Keratinocyte (primary cell): ENCODE measurements at regions not wholly inside any gene's neighbourhood (a gene's known extent, or its start where the extent isn't known, plus 50 kb on each side); places are given as distances from the start of the nearest gene placed in this dataset.

ENCODE experiments used
- DNase-seq: peaks from one replicate; pipeline ENCODE4 v3.0.0-alpha.2; 2011; ENCODE audit warnings: low read depth, missing footprints, low spot score
- FAIRE-seq: peaks from 2 replicates; lab custom pipeline; 2011; peaks lifted over from hg19 to GRCh38; lab: Jason Lieb, UNC
- H2AFZ ChIP-seq: 2 replicates; pipeline ENCODE4 v1.6.0; 2012; ENCODE audit warnings: low read length, control low read depth, inconsistent platforms; ENCODE audit not compliant: control insufficient read depth
- H3K27ac ChIP-seq: 2 replicates; pipeline ENCODE4 v1.5.1; 2011; ENCODE audit warnings: low read length; ENCODE audit not compliant: control insufficient read depth, insufficient read depth
- H3K27me3 ChIP-seq: 3 replicates; pipeline ENCODE4 v1.6.0; 2011; ENCODE audit warnings: low read length; ENCODE audit not compliant: control insufficient read depth, insufficient read depth; ENCODE audit errors: extremely low read depth
- H3K36me3 ChIP-seq, 2 experiments: 2 replicates in 1 of 2; 3 replicates in 1 of 2; pipeline ENCODE4 v1.5.1; 2011; ENCODE audit warnings: low read length in 2 of 2, mild to moderate bottlenecking in 1 of 2; ENCODE audit not compliant: control insufficient read depth in 2 of 2, insufficient read depth in 2 of 2; ENCODE audit errors: extremely low read depth in 1 of 2
- H3K4me1 ChIP-seq: 3 replicates; pipeline ENCODE4 v1.5.1; 2011; ENCODE audit warnings: low read length; ENCODE audit not compliant: control insufficient read depth, insufficient read depth; ENCODE audit errors: extremely low read depth
- H3K4me2 ChIP-seq: 3 replicates; pipeline ENCODE4 v1.6.0; 2011; ENCODE audit warnings: low read depth, low read length; ENCODE audit not compliant: control insufficient read depth, insufficient read depth; ENCODE audit errors: extremely low read depth
- H3K4me3 ChIP-seq, 3 experiments: fragments of 200-600 bp in 1 of 3; sonication (generic) in 1 of 3; 2 replicates in 2 of 3; 3 replicates in 1 of 3; pipeline ENCODE4 v1.5.1; 2011 to 2016; ENCODE audit warnings: low read length in 3 of 3, mild to moderate bottlenecking in 3 of 3, control low read depth in 2 of 3, inconsistent platforms in 1 of 3, low read depth in 1 of 3, mixed read lengths in 1 of 3, mixed run types in 1 of 3, moderate library complexity in 1 of 3; ENCODE audit not compliant: control insufficient read depth in 2 of 3, insufficient read depth in 2 of 3; ENCODE audit errors: extremely low read depth in 1 of 3
- H3K79me2 ChIP-seq: 2 replicates; pipeline ENCODE4 v1.6.0; 2012; ENCODE audit warnings: low read length; ENCODE audit not compliant: control insufficient read depth, insufficient read depth
- H3K9ac ChIP-seq: 3 replicates; pipeline ENCODE4 v1.6.0; 2011; ENCODE audit warnings: low read length; ENCODE audit not compliant: control insufficient read depth, insufficient read depth; ENCODE audit errors: extremely low read depth
- H3K9me1 ChIP-seq: 3 replicates; pipeline ENCODE4 v1.6.0; 2011; ENCODE audit warnings: low read length; ENCODE audit not compliant: control insufficient read depth, insufficient read depth; ENCODE audit errors: extremely low read depth
- H3K9me3 ChIP-seq: 2 replicates; pipeline ENCODE4 v1.5.1; 2012; ENCODE audit warnings: low read depth, low read length; ENCODE audit not compliant: control insufficient read depth
- H4K20me1 ChIP-seq: 3 replicates; pipeline ENCODE4 v1.6.0; 2011; ENCODE audit warnings: low read length; ENCODE audit not compliant: control insufficient read depth, insufficient read depth; ENCODE audit errors: extremely low read depth
- EZH2 ChIP-seq: IDR thresholded peaks from one replicate; pipeline ENCODE4 v1.6.1; 2012; ENCODE audit warnings: inconsistent platforms, mild to moderate bottlenecking, low read length, moderate library complexity
- dilution Hi-C: fragments of 300-500 bp; cut with MboI; formaldehyde crosslinking; loops from one replicate; pipeline ENCODE4 v1.7.0; 2020; ENCODE audit warnings: low sequenced_read_pairs; ENCODE audit not compliant: extremely low pct_ligation_motif_present
- TF ChIP-seq, protein P1 (sequence below), 3 experiments: IDR thresholded peaks in 1 of 3; conservative IDR thresholded peaks in 1 of 3; optimal IDR thresholded peaks in 1 of 3; 2 replicates in 2 of 3; 3 replicates in 1 of 3; pipeline versions ENCODE3 to v1.5.1; 2011; ENCODE audit warnings: low read length in 3 of 3, mild to moderate bottlenecking in 3 of 3, moderate library complexity in 2 of 3, control low read depth in 1 of 3, inconsistent platforms in 1 of 3; ENCODE audit not compliant: insufficient read depth in 2 of 3; ENCODE audit errors: extremely low read depth in 1 of 3

DNA sequence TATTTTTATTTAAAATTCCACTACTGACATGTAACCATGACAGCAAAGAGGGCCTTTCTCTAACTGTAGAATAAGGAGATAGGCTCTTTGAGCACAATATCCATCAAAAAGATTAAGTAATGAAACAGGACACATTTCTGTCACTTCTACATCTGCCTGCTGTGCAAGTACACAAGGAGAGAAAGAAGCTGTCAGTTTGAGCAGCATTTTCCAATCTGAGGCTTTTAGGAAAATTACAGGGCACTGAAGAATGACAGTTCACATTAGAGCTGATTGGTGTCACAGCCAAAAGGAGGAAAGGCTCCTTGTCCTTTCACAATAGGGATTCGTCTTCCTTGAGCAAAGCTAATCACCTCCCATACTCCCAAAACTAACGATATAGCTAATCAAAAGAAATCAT is 158.8 kb upstream of the TAC1 start:
- dilution Hi-C loops, result no loop called here
- Histone ChIP-seq H3K27ac (no peak overlapping the region), H3K4me3 (no peak overlapping the region), H3K9ac (no peak overlapping the region), H3K36me3 (no peaks in the 10 kb centered on the region), H3K79me2 (no peaks in the 10 kb centered on the region), H3K27me3 (no peaks in the 10 kb centered on the region), H3K9me1 (no peaks in the 10 kb centered on the region), H3K4me2 (no peak overlapping the region), H3K9me3 (no peaks in the 10 kb centered on the region), H2AFZ (no peak overlapping the region), H3K4me1 (no peaks in the 10 kb centered on the region), H4K20me1 (no peaks in the 10 kb centered on the region)
- FAIRE-seq (no peak), DNase-seq (no peak)
- TF ChIP-seq EZH2, result no peak
- TF ChIP-seq, protein P1, sequence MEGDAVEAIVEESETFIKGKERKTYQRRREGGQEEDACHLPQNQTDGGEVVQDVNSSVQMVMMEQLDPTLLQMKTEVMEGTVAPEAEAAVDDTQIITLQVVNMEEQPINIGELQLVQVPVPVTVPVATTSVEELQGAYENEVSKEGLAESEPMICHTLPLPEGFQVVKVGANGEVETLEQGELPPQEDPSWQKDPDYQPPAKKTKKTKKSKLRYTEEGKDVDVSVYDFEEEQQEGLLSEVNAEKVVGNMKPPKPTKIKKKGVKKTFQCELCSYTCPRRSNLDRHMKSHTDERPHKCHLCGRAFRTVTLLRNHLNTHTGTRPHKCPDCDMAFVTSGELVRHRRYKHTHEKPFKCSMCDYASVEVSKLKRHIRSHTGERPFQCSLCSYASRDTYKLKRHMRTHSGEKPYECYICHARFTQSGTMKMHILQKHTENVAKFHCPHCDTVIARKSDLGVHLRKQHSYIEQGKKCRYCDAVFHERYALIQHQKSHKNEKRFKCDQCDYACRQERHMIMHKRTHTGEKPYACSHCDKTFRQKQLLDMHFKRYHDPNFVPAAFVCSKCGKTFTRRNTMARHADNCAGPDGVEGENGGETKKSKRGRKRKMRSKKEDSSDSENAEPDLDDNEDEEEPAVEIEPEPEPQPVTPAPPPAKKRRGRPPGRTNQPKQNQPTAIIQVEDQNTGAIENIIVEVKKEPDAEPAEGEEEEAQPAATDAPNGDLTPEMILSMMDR (optimal IDR thresholded peaks at IDR 0.05 in 1 of 3, IDR thresholded peaks at IDR 0.05 in 1 of 3, conservative IDR thresholded peaks at IDR 0.05 in 1 of 3; ENCODE audit: extremely low read depth in 1 of 3, insufficient read depth in 2 of 3, low read length in 3 of 3), result no peak

DNA sequence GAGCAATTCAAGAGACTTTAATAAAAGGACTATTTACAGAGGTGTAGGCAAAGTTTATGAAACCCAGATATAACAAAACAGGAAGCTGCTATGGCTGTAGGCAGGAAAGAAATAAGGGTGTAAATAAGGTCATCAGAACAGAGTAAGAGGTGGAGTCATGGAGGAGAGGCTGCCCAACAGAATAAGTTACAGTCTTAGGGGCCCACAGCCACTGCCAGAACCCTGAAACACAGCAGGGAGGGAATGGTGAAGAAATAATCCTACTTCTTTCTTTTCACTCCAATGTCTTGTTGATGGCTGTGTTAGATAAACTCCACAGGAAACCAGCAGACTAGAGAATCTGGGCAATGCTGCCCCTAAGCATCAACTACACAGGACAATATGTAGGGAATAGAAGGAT is 155.8 kb upstream of the TAC1 start:
- dilution Hi-C loops, result no loop called here
- H4K20me1 ChIP-seq, result no peaks in the 10 kb centered on the region
- H3K4me1 ChIP-seq, result no peaks in the 10 kb centered on the region
- no peaks in the 10 kb centered on the region for H3K36me3 ChIP-seq
- FAIRE-seq (no peak), DNase-seq (no peak)
- H3K9me1 ChIP-seq, result no peaks in the 10 kb centered on the region
- no peak overlapping the region for H3K27ac ChIP-seq
- no peak overlapping the region for H3K4me2 ChIP-seq
- no peaks in the 10 kb centered on the region for H3K79me2 ChIP-seq
- no peak overlapping the region for H3K4me3 ChIP-seq
- no peaks in the 10 kb centered on the region for H3K27me3 ChIP-seq
- peaks cover 4% of the 10 kb centered on the region for H3K9me3 ChIP-seq
- H3K9ac ChIP-seq, result no peak overlapping the region
- no peak for TF ChIP-seq EZH2
- TF ChIP-seq, protein P1 (optimal IDR thresholded peaks at IDR 0.05 in 1 of 3, IDR thresholded peaks at IDR 0.05 in 1 of 3, conservative IDR thresholded peaks at IDR 0.05 in 1 of 3; ENCODE audit: extremely low read depth in 1 of 3, insufficient read depth in 2 of 3, low read length in 3 of 3), result no peak
- H2AFZ ChIP-seq, result no peak overlapping the region
